Glutamatergic neuron (in vitro differentiated cells): ENCODE measurements at regions not wholly inside any gene's neighbourhood (a gene's known extent, or its start where the extent isn't known, plus 50 kb on each side); places are given as distances from the start of the nearest gene placed in this dataset.

Experiments
- DNase-seq: peaks from one replicate; pipeline ENCODE4 v3.0.0; 2022
- H3K27ac Mint-ChIP-seq: one replicate; pipeline ENCODE4 v1.8.0; 2020; ENCODE audit warnings: mild to moderate bottlenecking, mixed read lengths, inconsistent platforms; ENCODE audit not compliant: unreplicated experiment
- H3K27me3 Mint-ChIP-seq: one replicate; pipeline ENCODE4 v1.8.0; 2020; ENCODE audit warnings: mild to moderate bottlenecking, moderate library complexity, mixed read lengths, inconsistent platforms; ENCODE audit not compliant: unreplicated experiment
- H3K36me3 Mint-ChIP-seq: one replicate; pipeline ENCODE4 v1.8.0; 2020; ENCODE audit warnings: mild to moderate bottlenecking, mixed read lengths, inconsistent platforms; ENCODE audit not compliant: unreplicated experiment
- H3K4me1 Mint-ChIP-seq: one replicate; pipeline ENCODE4 v1.8.0; 2020; ENCODE audit warnings: mild to moderate bottlenecking, low read depth, mixed read lengths, inconsistent platforms; ENCODE audit not compliant: unreplicated experiment
- H3K4me3 Mint-ChIP-seq: one replicate; pipeline ENCODE4 v1.8.0; 2020; ENCODE audit warnings: mild to moderate bottlenecking, mixed read lengths, inconsistent platforms; ENCODE audit not compliant: unreplicated experiment
- H3K9me3 Mint-ChIP-seq: one replicate; pipeline ENCODE4 v1.8.0; 2020; ENCODE audit warnings: mild to moderate bottlenecking, moderate library complexity, mixed read lengths, inconsistent platforms; ENCODE audit not compliant: unreplicated experiment
- TF ChIP-seq, protein P1 (sequence below): fragments of 200-600 bp; sonication (generic); IDR thresholded peaks from one replicate; pipeline ENCODE4 v1.5.0; 2021; ENCODE audit not compliant: partially characterized antibody, unreplicated experiment

DNA sequence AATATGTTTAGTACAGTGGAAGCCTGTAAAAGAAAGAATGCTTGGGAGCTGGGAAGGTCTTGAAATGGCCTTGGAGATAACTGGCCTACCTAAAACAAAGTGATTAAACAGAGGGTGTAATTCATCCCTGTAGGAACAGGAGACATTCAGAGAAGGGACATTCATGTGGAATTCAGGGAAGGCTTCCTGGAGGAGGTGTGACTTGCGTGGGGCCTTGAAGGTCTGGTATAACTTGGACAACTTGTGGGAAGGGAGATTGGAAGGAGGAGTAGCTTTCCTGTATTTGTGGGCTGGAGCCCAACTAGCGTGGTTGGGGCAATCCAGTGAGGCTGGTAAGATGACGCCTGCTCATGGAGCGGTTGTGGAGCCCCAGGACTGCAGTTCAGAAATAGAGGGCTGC lies 156.4 kb downstream of the AACS start:
- H3K27ac Mint-ChIP-seq: no peak overlapping the region
- peaks cover 5% of the 10 kb centered on the region for H3K4me1 Mint-ChIP-seq
- H3K4me3 Mint-ChIP-seq: no peak overlapping the region
- peaks cover 6% of the 10 kb centered on the region for H3K36me3 Mint-ChIP-seq
- H3K9me3 Mint-ChIP-seq: peaks cover 4% of the 10 kb centered on the region
- peaks cover 2% of the 10 kb centered on the region for H3K27me3 Mint-ChIP-seq
- no peak for DNase-seq
- TF ChIP-seq, protein P1, sequence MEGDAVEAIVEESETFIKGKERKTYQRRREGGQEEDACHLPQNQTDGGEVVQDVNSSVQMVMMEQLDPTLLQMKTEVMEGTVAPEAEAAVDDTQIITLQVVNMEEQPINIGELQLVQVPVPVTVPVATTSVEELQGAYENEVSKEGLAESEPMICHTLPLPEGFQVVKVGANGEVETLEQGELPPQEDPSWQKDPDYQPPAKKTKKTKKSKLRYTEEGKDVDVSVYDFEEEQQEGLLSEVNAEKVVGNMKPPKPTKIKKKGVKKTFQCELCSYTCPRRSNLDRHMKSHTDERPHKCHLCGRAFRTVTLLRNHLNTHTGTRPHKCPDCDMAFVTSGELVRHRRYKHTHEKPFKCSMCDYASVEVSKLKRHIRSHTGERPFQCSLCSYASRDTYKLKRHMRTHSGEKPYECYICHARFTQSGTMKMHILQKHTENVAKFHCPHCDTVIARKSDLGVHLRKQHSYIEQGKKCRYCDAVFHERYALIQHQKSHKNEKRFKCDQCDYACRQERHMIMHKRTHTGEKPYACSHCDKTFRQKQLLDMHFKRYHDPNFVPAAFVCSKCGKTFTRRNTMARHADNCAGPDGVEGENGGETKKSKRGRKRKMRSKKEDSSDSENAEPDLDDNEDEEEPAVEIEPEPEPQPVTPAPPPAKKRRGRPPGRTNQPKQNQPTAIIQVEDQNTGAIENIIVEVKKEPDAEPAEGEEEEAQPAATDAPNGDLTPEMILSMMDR: no peak

DNA sequence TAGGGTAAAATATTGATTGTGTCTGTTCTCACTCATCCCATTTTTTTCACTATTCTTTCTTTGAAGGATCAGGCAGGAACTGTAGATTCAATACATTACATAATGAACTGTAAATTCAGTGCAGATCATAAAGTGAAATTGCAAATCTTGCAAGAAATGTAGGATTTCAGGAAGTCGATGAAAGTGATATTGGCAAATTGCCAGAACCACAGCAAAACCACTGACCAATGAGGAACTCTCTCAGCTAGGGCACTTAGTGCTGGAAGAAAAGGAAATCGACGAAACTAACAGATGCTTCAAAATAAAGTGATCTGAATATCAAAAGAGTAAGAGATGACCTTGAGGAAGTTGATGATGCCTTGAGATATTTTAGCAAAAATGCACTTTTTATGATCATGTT lies 157.6 kb downstream of the AACS start:
- DNase-seq: no peak
- Mint-ChIP-seq H3K4me3 (no peak overlapping the region), H3K27ac (no peak overlapping the region), H3K27me3 (peaks cover 2% of the 10 kb centered on the region), H3K36me3 (peaks cover 6% of the 10 kb centered on the region), H3K4me1 (peaks cover 5% of the 10 kb centered on the region), H3K9me3 (peaks cover 4% of the 10 kb centered on the region)
- TF ChIP-seq, protein P1: no peak

DNA sequence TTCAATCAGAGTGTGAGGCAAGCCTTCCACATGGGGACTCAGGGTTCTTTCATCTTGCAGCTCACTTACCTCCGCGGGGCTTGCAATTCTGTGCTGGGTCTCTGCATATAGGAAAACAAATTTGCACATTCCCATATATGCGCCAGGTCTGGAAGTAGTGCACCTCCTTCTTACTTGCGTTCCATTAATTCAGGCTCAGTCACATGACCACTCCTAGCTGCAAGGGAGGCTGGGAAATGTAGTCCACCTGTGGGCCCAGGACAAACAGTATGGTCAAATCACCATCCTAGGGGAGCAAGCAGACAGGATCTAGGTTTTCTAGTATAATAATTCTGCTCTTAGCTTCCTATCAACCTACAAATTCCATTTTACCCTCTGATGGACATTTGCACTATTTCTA lies 160.4 kb downstream of the AACS start:
- H3K27ac Mint-ChIP-seq: no peak overlapping the region
- peaks cover 4% of the 10 kb centered on the region for H3K27me3 Mint-ChIP-seq
- TF ChIP-seq, protein P1: no peak
- peaks cover 6% of the 10 kb centered on the region for H3K36me3 Mint-ChIP-seq
- H3K9me3 Mint-ChIP-seq: peaks cover 4% of the 10 kb centered on the region
- no peak overlapping the region for H3K4me3 Mint-ChIP-seq
- DNase-seq: no peak
- peaks cover 5% of the 10 kb centered on the region for H3K4me1 Mint-ChIP-seq

DNA sequence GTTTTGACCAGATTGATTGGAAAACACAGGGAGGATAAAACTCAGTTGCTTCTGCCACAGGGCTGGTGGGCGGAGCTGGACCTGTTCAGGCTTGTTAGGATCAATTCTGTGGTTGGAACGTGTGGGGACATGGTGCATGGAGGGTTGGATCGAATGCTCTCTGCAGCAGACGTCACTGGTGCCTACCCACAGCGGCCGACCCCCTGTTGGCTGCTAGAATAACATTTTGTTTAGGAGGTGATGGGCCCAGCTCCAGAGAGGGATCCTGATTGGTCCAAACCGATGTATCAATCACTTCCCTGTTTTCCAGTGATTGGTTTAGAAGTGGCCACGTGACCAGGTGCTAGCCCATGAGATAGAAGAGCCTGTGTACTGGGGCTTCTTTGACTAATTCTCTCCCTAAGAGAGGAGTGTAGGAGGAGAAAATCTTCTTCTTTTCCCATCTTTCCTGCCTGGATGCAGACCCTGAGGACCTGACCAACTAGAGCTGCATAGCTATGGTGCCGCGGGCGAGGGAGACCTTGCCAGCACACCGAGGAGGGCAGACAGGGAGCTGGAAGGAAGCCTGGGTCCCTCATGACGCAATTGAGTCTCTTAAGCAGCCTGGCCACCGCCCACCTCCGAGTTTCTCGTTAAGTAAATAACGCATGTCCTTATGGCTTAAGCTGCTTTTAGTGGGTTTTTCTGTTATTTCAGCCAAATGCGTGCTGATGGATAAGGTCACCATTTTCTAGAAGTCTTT lies 163.5 kb downstream of the AACS start:
- TF ChIP-seq, protein P1: no peak
- no peaks in the 10 kb centered on the region for H3K36me3 Mint-ChIP-seq
- H3K9me3 Mint-ChIP-seq: no peaks in the 10 kb centered on the region
- H3K27ac Mint-ChIP-seq: no peak overlapping the region
- peaks cover 2% of the 10 kb centered on the region for H3K27me3 Mint-ChIP-seq
- peaks cover 2% of the 10 kb centered on the region for H3K4me1 Mint-ChIP-seq
- DNase-seq: no peak
- H3K4me3 Mint-ChIP-seq: no peak overlapping the region

DNA sequence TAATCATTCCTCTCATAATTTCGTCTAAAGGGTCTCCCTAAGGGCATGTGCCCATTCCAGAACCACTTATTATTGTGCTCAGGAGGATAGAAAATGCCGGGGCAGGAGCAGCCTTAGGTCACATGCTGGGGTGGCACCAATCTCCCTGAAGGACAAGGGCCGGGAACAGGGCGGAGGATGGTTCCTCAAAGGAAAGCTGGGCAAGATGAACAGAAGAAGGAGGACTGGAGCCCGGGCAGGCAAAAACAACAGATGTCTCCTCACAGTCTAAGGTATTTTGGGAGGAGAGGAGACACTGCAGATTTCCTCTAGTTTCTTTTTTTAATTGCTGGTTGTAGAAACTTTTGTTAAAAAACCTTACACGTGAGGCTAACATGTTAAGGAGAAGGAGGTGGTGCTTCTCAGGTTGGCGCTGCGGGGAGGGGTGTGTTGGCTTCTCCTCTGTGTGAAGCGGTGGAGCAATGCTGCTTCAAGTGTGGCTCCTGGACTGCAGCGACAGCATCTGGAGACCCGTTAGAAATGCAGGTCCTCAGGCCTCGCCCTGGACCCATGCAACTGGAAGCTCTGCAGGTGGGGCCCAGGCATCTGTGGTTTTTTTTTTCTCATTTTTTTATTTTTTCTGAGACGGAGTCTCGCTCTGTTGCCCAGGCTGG lies 164.8 kb downstream of the AACS start:
- no peak overlapping the region for H3K27ac Mint-ChIP-seq

More for the DNA sequence above, 164.8 kb downstream of the AACS start:
- Mint-ChIP-seq H3K4me3 (no peak overlapping the region), H3K36me3 (no peaks in the 10 kb centered on the region), H3K4me1 (peaks cover 2% of the 10 kb centered on the region), H3K27me3 (peaks cover 2% of the 10 kb centered on the region), H3K9me3 (no peaks in the 10 kb centered on the region)
- TF ChIP-seq, protein P1: no peak
- no peak for DNase-seq
